Prostate gland (tissue), 2 donors: ENCODE measurements at regions not wholly inside any gene's neighbourhood (a gene's known extent, or its start where the extent isn't known, plus 50 kb on each side); places are given as distances from the start of the nearest gene placed in this dataset.

ENCODE experiments used
- CTCF ChIP-seq, 4 experiments: fragments of 200-600 bp in 2 of 4; fragments of 450-650 bp in 2 of 4; sonication (generic) in 2 of 4; IDR thresholded peaks; 1 replicate in 3 of 4; 2 replicates in 1 of 4; pipeline ENCODE4 v1.5.1; 2016 to 2019; ENCODE audit warnings: antibody characterized with exemption in 4 of 4, mild to moderate bottlenecking in 2 of 4, moderate library complexity in 2 of 4
- POLR2A ChIP-seq: fragments of 450-650 bp; IDR thresholded peaks from one replicate; pipeline ENCODE4 v1.6.1; 2016; ENCODE audit warnings: antibody characterized with exemption, mild to moderate bottlenecking
- POLR2AphosphoS5 ChIP-seq: sonication (generic); formaldehyde crosslinking; IDR thresholded peaks from one replicate; pipeline ENCODE4 v1.6.1; 2017; ENCODE audit warnings: antibody characterized with exemption

DNA sequence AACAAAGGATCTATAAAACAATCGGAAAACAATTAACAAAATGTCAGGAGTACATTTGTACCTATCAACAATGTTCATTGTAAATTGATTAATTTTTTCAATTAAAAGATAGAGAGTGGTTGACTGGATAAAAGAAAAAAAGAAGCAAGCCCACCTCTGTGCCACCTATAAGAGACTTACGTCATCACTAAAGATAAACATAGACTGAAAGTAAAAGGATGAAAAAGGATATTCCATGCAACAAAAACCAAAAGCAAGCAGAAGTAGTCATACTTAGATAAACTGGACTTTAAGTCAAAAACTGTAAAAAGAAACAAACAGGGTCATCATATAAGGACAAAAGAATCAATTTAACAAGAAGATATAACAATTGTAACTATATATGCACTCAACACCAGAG, 197.4 kb downstream of the RASEF start:
- TF ChIP-seq CTCF (IDR thresholded peaks at IDR 0.05) = no peak
- no peak for TF ChIP-seq POLR2A
- no peak for TF ChIP-seq POLR2AphosphoS5
